Occipital lobe (tissue), 1 donor: ENCODE measurements at regions not wholly inside any gene's neighbourhood (a gene's known extent, or its start where the extent isn't known, plus 50 kb on each side); places are given as distances from the start of the nearest gene placed in this dataset.

Source experiments
- DNase-seq: peaks from one replicate; lab custom pipeline; 2025; lab: John Stamatoyannopoulos, UW

DNA sequence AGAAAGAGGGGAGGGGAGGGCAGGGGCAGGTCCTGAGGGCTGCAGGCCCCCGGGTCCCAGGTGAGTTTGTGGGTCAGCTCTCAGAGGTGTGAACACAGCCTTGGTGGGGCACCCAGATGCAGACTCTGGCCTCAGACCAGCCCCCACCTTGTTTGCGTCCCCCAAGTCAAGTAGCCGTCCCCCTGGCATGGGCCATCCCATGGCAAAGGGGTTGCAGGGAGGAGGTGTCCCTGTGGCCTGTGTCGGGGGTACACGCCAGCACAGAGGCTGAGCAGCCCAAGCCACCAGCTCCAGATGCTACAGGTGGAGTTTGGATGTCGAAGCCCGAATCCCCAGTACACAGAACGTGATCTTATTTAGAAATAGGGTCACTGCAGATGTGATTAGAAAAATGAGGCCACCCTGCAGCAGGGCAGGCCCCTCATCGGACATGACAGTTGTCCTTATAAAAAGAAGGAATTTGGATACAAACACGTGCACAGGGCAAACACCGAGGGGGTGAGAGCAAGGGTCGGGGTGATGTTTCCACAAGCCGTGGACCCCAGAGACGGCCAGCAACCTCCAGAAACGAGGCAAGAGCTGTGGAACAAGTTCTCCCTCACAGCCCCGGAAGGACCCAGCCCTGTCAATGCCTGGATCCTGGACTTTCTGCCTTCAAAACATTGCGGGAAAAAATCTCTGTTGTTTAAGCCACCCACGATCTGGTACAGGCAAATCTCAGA, 141.2 kb upstream of the C14orf180 start:
- no peak for DNase-seq

DNA sequence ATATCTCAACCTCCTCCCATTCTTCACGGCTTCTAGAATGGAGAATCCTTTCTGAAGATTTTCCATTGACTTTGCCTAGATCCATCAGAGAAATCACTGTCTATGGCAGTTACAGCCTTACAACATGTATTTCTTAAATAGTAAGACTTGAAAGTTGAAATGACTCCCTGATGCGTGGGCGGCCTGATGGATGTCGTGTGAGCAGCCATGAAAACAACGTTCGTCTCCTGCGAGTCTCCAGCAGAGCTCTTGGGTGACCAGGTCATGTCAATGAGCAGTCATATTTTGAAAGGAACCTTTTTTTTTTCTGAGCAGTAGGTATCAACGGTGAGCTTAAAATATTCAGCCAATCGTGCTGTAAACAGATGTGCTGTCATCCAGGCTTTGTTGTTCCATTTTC, 139.9 kb upstream of the C14orf180 start:
- no peak for DNase-seq

DNA sequence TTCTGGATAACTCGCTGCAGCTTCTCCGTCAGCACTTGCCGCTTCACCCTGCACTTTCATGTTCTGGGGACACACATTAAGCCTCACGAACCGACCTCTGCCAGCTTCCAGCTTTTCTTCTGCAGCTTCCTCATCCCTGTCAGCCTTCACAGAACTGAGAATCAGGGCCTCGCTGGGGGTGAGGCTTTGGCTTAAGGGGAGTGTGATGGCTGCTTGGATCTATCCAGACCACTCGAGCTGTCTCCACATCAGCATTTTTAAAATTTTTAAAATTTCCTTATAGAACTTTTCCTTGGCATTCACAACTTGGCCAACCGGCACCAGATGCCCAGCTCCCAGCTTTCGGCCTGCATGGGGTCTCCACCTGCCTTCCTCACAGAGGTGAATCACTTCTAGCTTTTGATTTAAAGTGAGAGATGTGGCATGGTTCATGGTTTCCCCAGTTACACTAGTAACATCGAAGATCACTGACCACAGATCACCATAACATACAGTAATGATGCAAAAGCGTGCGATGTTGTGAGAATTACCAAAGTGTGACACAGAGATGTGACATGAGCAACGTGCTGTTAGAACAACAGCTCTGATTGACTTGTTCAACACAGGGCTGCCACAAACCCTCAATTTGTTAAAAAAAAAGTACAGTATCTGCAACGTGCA, 139.1 kb upstream of the C14orf180 start:
- no peak for DNase-seq

DNA sequence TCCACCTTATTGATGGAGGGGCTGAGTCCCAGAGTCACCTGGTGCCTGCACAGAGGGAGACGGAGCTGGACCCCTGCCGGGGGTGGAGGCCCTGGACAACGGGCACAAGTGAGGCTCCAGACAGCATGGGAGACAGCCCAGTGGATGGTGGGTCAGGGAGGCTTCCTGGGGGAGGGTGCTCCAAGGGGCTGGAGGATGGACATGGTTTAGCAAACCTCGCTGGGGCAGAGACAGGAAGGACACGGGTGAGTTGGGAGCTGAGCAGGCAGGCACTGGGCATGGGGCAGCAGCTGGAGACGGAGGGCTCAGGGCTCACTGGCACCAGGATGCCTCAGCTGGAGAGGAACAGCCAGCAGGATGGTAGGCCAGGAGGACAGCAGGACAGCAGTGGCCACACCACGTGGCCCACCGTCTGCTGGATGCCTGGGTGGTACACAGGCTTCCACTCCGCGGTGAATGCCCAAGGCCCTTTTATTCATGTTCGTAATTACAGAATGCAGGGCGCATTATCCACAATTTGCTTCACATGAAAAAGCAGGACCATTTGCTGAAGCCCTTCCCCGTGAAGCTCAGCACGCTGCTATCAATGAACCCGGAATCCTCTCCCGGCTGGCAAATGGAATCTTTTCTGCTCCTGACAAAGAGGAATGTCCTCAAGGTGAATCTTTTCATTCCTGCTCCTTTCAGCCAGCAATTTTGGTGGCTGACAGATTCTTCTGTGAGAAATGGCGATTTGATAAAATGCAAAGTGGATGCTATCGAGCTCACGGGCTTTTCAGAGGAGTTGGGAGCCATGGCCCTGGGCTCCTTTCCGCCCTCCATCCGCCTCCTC, 138.1 kb upstream of the C14orf180 start:
- DNase-seq = no peak

DNA sequence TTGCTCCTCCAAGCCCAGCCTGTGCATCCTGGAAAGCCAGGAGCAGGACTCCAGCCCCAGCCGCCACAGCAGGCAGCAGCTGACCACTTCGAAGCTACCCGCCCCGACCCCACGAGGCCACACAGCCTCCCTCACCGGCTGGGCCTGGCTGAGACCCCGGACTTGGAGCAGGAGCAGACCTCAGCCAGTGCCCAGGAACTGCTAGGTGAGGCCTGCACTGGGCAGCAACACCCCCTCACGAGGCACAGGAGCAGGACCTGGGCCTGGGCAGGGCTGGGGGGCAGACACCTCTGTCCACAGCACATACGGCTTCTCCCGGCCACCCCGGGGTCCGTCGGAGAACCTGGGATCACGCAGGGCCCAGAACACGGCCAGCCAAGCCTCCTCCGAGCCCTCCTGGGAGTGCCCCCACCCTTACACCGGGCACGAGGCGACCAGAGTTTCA, 137.4 kb upstream of the C14orf180 start:
- DNase-seq = no peak

DNA sequence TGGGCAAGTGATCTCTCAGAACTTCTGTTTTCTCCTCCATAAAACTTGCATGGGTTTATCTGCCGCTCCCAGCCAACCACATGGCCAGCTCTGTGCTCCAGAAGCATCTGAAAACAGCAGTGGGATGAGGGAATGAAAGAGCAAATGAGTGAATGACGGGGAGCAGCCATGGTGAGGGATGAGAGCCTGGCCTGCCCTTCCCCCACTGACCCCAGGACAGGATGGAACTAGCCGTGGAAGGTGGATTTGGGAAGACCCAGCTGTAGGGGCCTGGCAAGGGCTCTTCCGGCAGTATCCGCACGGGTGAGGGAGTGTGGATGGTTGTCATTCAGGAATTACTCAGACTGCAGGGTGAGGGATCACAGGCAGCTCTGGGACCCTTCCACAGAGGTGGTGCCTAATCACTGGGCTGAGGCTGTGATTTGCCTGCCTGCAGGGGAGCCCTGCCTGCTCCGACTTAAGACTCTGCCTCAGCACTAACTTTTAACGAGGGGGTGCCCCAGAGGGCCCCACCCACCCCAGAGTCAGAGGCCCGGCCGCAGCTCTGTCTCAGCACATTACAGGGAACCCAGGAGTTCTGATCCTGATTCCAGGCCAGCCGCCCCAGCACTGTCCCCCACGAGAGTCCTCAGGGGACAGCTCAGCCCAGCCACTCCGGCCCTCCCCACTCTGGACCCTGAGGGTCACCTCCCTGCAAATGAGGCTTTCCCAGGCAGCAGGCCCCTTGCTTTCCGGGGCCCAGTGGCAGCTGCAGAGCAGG, 136.8 kb upstream of the C14orf180 start:
- no peak for DNase-seq

DNA sequence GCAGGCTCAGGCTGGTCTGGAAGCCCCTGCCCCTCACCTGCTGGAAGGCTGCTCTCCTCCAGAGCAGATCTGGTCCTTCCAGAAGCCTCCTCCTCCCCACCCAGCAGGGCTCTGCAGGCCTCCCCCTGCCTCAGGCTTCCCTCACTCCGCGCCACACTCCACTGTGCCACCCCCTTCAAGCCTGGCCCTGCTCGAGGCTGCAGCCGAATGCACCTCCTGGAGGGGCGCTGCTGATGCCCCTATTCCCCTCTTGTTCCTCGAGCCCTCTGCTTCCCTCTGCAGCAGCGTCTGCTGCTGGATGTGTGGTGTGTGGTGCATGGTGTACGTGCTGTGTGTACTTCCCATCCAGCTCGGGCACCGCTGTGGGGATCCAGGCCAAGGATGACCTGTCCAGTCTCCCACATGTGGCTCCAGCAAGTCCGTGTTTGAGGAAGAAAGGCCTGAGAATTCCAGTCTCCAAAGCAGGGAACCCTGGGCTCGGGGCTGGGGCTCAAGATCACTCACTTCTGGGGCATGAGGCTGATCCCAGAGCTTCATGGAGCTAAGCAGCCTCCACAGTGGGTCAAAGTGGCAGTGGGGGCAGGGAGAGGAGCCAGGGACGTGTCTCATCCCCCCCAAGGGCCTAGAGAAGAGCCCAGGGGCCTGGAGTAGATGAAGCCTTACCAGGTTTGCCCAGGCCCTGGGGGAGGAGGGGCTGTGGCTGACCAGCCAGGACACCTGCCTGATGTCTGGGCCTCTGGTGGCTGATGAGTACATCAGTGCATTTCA, 136.0 kb upstream of the C14orf180 start:
- DNase-seq = no peak

DNA sequence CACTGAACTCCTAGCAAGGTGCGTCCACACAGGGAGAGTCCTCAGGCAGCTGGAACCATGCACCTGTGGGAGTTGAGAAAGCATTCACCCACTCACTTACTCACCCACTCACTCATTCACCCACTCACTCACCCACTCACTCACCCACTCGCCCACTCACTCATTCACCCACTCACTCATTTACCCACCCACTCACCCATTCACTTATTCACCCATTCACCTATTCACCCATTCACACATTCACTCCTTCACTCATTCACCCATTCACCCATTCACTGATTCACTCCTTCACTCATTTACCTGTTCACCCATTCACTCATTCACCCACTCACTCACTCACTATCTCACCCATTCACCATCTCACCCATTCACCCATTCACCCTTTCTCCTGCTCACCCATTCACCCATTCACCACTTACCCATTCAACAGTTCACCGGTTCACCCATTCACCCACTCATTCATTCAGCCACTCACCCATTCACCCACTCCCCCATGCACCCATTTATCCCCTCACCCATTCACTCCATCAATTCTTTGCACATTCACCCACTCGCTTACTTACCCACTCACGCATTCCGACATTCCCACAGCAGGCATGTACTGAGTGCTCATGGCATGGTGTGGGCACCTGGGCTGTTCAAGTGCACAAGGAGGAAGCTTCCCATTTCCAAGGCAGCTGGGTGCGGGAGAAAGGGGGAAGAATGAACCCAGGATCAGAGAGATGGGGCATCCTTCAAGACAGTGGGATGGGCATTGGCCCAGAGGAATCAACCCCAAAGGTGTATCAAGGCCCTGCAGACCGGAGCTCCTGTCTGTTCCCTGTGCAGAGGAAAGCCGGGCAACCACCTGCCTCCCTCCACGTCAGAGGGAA, 135.2 kb upstream of the C14orf180 start:
- no peak for DNase-seq

DNA sequence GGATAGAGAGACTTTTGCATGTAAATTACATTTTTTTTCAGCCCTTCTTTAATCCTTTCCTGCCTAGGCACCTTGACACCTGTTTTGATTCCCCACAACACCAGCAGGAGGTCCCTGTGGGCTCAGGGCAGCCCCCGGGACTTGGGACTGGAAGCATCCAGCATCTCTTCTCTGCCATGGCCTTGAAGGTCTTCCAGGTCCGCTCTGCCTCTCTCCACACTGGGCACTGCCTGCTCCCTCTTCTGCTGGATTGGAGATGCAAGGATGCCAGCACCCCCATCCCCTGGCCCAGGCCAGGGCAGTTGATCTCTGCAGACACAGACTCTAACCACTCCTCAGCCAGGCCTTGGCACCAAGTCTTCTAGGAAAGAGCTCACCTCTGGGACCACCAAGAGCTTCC, 134.5 kb upstream of the C14orf180 start:
- no peak for DNase-seq

DNA sequence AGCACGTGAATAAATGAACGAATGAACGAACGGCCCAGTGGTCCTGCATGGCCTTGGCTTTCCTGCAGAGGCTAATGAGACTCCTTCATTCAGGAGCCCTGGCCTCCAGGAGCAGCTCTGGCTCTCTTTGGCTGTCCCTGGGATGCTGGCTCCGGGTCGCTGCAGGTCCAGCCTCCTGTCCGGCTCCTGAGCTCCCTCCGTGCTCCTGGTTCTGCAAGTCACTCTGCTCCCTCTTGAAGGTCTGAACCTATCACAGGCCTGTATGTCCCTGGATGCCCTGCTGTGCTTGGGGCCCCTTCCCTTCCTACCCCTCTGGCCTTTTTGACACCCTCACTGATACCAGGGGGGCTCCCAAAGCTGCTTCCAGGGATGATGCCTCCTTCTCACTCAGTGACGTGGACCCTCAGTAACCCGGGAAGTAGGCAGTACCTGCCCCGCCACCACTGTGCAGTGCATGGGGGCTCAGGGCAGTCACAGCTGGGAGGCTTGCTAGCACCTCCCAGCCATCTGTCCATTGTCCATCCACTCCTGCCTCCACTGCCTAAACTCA, 133.7 kb upstream of the C14orf180 start:
- DNase-seq = no peak

DNA sequence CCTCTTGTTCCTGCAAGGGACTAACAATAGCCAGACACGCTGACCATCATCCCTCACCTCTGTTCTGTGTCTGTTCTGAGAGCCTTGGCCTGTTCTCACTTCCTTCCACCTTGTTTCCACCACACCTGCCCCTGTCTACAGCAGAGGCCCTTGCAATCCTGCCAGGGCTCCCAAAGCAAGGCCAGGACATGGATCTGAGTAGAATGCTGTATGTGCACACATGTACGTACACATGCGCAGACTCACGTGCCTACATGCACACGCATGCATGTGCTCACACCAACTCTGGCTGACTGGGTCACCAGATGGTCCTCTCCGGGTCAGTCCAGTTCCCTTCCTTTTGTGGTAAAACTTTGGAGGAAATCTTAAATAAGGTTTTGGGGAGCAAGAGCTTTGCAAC, 133.0 kb upstream of the C14orf180 start:
- no peak for DNase-seq

DNA sequence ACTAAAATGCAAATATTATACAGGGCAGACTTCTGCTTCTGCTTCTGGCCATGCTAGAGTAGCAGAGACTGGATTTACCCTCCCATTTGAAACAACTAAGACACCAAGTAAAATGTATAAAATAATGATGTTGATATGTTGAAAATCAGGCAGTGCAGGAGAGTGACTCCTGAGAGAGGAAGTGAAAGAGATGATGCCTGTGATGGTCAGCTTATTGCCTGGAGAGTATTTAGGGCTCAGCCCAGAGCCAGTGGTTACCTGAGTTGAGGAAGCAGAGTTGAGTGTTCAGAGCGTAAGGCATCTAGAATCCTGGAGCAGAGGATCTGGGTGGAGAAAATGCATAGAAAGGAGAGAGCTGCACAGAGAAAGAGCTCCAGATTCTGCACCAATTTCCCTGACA, 131.8 kb upstream of the C14orf180 start:
- DNase-seq = no peak

DNA sequence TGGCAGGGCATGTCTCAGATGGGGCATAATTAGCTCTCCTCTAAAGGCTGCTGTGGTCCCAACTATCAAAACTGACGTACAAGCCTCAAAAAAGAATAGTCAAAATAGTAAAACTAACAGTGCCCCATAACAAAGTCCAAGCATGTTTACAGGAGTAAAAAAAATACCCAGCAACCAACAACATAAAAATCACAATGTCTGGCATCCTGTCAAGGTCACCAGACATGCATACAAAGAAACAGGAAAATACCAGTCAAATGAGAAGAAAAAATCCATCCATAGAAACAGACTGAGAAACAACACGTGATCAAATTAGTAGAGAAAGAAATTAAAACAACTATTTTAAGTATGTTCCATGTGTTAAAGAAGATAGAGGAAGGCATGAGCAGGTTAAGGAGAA, 131.2 kb upstream of the C14orf180 start:
- DNase-seq = no peak

DNA sequence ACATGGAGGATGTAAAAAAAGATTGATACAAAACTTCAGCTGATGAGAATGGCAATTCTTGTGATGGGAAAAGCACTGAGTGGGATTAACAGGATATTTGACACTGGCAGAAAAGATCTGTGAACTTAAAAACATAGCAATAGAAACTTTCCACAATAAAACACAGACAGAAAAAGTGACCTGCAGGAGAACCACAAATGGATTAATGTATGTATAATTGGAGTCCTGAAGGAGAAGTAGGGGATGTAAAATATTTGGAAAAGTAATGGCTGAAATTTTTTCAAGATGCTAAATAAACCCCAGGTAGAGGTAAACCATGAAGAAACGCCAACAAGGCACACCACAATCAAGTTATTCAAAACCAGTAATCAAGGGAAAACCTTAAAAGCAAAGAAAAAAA, 130.8 kb upstream of the C14orf180 start:
- DNase-seq = no peak

DNA sequence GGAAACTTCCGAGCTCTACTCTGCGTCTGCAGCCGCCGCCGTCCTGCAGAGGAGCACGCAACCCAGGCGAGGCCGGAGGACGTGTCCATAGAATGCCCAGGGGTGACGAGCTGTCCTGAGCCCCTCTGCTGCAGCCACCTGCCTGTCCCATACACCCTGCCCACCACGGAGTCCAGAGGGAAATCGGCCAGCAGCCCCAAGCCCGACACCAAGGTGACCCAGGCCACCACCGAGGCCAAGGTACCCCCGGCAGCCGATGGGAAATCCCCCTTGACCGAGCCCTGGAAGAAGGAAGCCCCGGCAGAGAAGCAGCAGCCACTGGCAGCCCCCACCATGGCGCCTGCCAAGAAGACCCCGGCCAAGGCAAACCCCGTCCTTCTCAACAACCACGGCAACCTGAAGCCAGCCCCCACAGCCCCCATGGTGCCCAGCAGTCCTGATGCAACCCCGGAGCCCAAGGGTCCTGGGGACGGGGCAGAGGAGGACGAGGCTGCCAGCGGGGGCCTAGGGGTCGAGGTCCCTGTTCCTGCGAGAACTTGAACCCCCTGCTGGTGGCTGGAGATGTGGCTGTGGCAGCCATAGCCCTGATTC, 128.7 kb upstream of the C14orf180 start:
- DNase-seq = no peak

DNA sequence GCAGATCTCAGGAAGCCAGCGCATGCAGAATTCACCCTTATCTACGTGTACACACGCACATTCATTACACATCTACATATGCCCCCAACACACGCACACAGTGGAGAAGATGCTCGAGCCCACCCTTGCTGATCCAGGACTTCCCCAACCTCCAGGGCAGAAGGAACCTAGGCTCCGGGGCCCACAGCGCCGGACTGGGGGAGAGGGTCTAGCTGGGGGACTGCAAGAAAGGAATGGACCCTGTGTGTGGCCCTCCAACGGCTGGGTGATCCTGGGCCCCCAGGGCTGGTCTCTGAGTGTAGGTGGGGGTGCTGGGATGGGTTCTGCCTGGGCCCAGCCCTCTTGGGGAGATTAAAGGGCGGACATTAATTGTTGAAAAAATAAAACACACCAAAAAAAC, 128.1 kb upstream of the C14orf180 start:
- no peak for DNase-seq

DNA sequence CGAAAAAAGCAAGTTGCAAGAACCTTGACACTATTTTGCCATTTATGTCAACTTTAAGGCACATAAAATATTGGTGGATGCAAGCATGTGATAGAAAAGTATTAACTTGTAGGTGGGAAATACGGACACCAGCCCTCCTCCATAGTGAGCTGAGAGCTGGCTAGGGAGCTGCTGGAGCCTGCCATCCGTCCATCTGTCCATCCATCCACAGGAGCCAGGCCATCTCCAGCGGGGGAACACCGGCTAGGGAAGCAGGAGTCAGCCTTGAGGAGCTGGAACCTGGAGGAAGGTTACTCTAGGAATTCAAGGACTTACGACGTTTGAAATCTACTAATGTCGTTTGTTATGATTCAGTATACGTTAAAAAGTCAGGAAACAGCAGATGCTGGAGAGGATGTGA, 120.7 kb upstream of the C14orf180 start:
- no peak for DNase-seq

DNA sequence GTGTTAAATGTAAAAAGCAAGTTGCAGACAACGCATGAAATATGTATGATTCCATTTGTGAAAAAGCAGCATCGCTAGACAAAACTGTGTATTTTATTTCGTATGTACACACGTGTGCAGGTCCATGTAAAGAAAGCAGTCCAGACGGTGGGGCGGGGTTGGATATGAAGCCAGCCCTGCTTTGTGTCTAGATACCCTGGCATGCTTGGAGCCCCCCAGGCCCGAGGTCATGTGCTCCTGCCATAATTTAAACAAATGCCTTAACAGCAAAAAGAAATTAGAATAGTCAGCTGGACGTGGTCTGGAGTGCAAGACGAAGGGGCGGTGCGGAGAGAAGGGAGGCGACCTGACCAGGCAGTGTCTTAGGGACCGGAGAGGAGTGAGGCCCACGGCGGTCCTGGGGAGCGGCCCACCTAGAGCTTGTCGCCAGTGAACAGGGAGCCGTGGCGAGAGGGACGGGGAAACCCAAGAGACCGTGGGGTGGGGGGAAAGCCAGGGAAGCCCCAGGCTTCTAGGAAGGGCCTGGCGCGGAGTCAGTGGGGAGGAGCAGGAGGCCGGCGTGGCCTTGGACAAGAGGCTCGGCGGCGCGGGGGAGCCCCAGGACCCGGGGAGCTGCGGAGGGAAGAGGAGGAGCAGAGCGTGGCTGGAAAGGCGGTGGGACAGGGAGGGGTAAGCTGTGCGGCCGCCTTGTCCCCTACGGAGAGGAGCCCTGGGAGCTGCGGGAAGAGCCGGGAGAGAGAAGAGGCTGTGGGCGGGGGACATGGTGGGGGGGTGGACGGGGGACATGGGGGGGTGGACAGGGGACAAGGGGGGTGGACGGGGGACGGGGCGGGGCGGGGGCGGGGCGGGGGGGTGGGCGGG, 118.5 kb upstream of the C14orf180 start:
- no peak for DNase-seq
